ENCODE measurements at regions not wholly inside any gene's neighbourhood (a gene's known extent, or its start where the extent isn't known, plus 50 kb on each side); places are given as distances from the start of the nearest gene placed in this dataset.
"Not testable (repeated sequence)": the region's sequence is repeated elsewhere in the genome, so short reads cannot be mapped to it uniquely, and the experiment has no call there.

DNA sequence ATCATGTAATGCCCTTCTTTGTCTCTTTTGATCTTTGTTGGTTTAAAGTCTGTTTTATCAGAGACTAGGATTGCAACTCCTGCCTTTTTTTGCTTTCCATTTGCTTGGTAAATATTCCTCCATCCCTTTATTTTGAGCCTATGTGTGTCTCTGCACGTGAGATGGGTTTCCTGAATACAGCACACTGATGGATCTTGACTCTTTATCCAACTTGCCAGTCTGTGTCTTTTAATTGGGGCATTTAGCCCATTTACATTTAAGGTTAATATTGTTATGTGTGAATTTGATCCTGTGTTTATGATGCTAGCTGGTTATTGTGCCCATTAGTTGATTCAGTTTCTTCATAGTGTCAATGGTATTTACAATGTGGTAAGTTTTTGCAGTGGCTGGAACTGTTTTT, 72.7 kb downstream of the ADCYAP1 start:
- not testable (repeated sequence) for TF ChIP-seq CTCF (IDR thresholded peaks at IDR 0.05; ENCODE audit: low read length); EZH2 (optimal IDR thresholded peaks at IDR 0.05; ENCODE audit: low read depth, low read length)
